Gastroesophageal sphincter (tissue), 4 donors: ENCODE measurements at regions not wholly inside any gene's neighbourhood (a gene's known extent, or its start where the extent isn't known, plus 50 kb on each side); places are given as distances from the start of the nearest gene placed in this dataset.

ENCODE experiments used
- ATAC-seq: fragments of 150-250 bp; one replicate; pipeline ENCODE4 v1.9.1; 2016; ENCODE audit warnings: mild to moderate bottlenecking, moderate library complexity
- H3K27ac ChIP-seq, 4 donors: fragments of 200-600 bp; sonication (generic) in 3 of 4; 1 replicate in 3 of 4; 2 replicates in 1 of 4; pipeline ENCODE4 v1.5.1; 2016 to 2019
- H3K27me3 ChIP-seq: fragments of 200-600 bp; sonication (generic); one replicate; pipeline ENCODE4 v1.5.1; 2019
- H3K36me3 ChIP-seq, 2 donors: fragments of 200-600 bp; sonication (generic); one replicate each; pipeline ENCODE4 v1.5.1; 2019; ENCODE audit warnings: control low read depth in 1 of 2
- H3K4me1 ChIP-seq, 3 donors: fragments of 200-600 bp; sonication (generic); 1 replicate in 2 of 3; 2 replicates in 1 of 3; pipeline ENCODE4 v1.5.1; 2016 to 2019; ENCODE audit warnings: control low read depth in 2 of 3
- H3K4me3 ChIP-seq, 2 donors: fragments of 200-600 bp; sonication (generic); one replicate each; pipeline ENCODE4 v1.5.1; 2019; ENCODE audit warnings: mild to moderate bottlenecking in 1 of 2, moderate library complexity in 1 of 2
- H3K9me3 ChIP-seq, 3 donors: fragments of 200-600 bp; sonication (generic); one replicate each; pipeline ENCODE4 v1.5.1; 2017 to 2019; ENCODE audit warnings: control low read depth in 2 of 3
- CTCF ChIP-seq, 4 experiments: fragments of 200-600 bp in 2 of 4; fragments of 450-650 bp in 2 of 4; sonication (generic) in 1 of 4; IDR thresholded peaks; one replicate each; pipeline ENCODE4 v1.5.1; 2017 to 2019; ENCODE audit warnings: antibody characterized with exemption in 4 of 4, mild to moderate bottlenecking in 2 of 4, moderate library complexity in 2 of 4
- EP300 ChIP-seq: sonication (generic); formaldehyde crosslinking; IDR thresholded peaks from one replicate; pipeline ENCODE4 v1.6.1; 2017; ENCODE audit warnings: antibody characterized with exemption, mild to moderate bottlenecking
- POLR2A ChIP-seq, 2 donors: fragments of 450-650 bp; IDR thresholded peaks; one replicate each; pipeline ENCODE4 v1.6.1; 2017; ENCODE audit warnings: antibody characterized with exemption in 2 of 2, mild to moderate bottlenecking in 2 of 2, moderate library complexity in 1 of 2
- POLR2AphosphoS5 ChIP-seq: sonication (generic); formaldehyde crosslinking; IDR thresholded peaks from one replicate; pipeline ENCODE4 v1.6.1; 2017; ENCODE audit warnings: antibody characterized with exemption
- WGBS, 2 donors: methylation state at CpG; one replicate each; pipeline ENCODE4 v1.1.5; 2018; ENCODE audit warnings: low coverage in 1 of 2; 5-methylcytosine and 5-hydroxymethylcytosine counted together

- H3K9me3 ChIP-seq, result no peaks in the 10 kb centered on the region
- no peaks in the 10 kb centered on the region for H3K27me3 ChIP-seq
- TF ChIP-seq CTCF (IDR thresholded peaks at IDR 0.05), result no peak
- no peak for TF ChIP-seq POLR2A (IDR thresholded peaks at IDR 0.05)
- no peak for TF ChIP-seq POLR2AphosphoS5
- TF ChIP-seq EP300, result no peak
- ATAC-seq, result no peak
- 41% methylated on average over 1 of the region's 1 CpG; no CpG with 5 or more reads in 1 of the 2 donors for WGBS, 2 donors
- H3K4me1 ChIP-seq, result peaks cover 9 to 38% (median 16%) of the 10 kb centered on the region in 3 donors
- no peaks in the 10 kb centered on the region for H3K36me3 ChIP-seq
- H3K4me3 ChIP-seq, result no peak overlapping the region
- peak overlapping the region in 1 of 4 donors; percentile 81 for H3K27ac ChIP-seq
Measured at GRCh38 chr20:48285656-48286055, 500.4 kb upstream of the SULF2 start.

GRCh38 chr20:48284837-48285236, 499.6 kb upstream of the SULF2 start:
- peaks cover 9 to 38% (median 16%) of the 10 kb centered on the region in 3 donors for H3K4me1 ChIP-seq
- no peak overlapping the region for H3K27ac ChIP-seq

DNA sequence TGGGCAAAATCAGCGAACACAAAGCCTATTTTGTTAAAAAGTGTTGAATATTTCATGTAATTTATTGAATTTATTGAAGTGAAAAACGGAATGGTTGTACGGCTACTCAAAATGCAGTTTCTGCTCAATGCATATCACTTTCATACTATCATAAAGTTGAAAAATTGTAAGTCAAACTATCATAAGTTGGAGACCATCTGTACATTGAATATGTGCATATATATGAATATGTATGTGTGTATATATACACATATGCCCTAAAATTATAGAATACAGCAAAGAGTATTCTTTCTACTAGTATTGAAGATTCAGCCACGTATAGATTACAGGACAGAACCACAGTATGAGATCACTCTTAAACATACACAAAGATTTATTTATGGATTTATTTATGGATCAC, 499.0 kb upstream of the SULF2 start:
- Histone ChIP-seq H3K27me3 (no peaks in the 10 kb centered on the region), H3K4me1 (peaks cover 9 to 36% (median 16%) of the 10 kb centered on the region in 3 donors), H3K9me3 (no peaks in the 10 kb centered on the region), H3K36me3 (no peaks in the 10 kb centered on the region), H3K4me3 (no peak overlapping the region), H3K27ac (no peak overlapping the region)
- WGBS, 2 donors, result 80 to 88% methylated on average over 4 of the region's 4 CpGs
- ATAC-seq, result no peak
- TF ChIP-seq CTCF (IDR thresholded peaks at IDR 0.05) (no peak), POLR2AphosphoS5 (no peak), EP300 (no peak), POLR2A (IDR thresholded peaks at IDR 0.05) (no peak)

More at GRCh38 chr20:48284837-48285236, 499.6 kb upstream of the SULF2 start:
- Histone ChIP-seq H3K36me3 (no peaks in the 10 kb centered on the region), H3K9me3 (no peaks in the 10 kb centered on the region), H3K27me3 (no peaks in the 10 kb centered on the region), H3K4me3 (no peak overlapping the region)
- no peak for TF ChIP-seq EP300
- TF ChIP-seq CTCF (IDR thresholded peaks at IDR 0.05), result no peak
- TF ChIP-seq POLR2AphosphoS5, result no peak
- TF ChIP-seq POLR2A (IDR thresholded peaks at IDR 0.05), result no peak
- 86 to 100% methylated on average over 1 of the region's 2 CpGs for WGBS, 2 donors
- ATAC-seq, result no peak

- H3K27ac ChIP-seq, result peak overlapping the region in 1 of 4 donors; percentile 11
- H3K4me3 ChIP-seq, result no peak overlapping the region
- no peaks in the 10 kb centered on the region for H3K36me3 ChIP-seq
- H3K27me3 ChIP-seq, result no peaks in the 10 kb centered on the region
- WGBS, 2 donors, result 54 to 70% methylated on average over 2 to 8 of the region's 13 CpGs
- ATAC-seq, result peak; percentile 60
- no peaks in the 10 kb centered on the region for H3K9me3 ChIP-seq
- peaks cover 9 to 29% (median 13%) of the 10 kb centered on the region in 3 donors for H3K4me1 ChIP-seq
- no peak for TF ChIP-seq EP300
- TF ChIP-seq POLR2AphosphoS5, result peak; percentile 12
Measured at GRCh38 chr20:48283470-48284110, 498.3 kb upstream of the SULF2 start.

- WGBS, 2 donors, result 100% methylated on average over 1 of the region's 4 CpGs; no CpG with 5 or more reads in 1 of the 2 donors
- TF ChIP-seq EP300, result no peak
- no peak for TF ChIP-seq CTCF (IDR thresholded peaks at IDR 0.05)
- TF ChIP-seq POLR2A (IDR thresholded peaks at IDR 0.05), result no peak
- no peak for TF ChIP-seq POLR2AphosphoS5
- H3K27me3 ChIP-seq, result no peaks in the 10 kb centered on the region
- H3K4me1 ChIP-seq, result peaks cover 9 to 27% (median 13%) of the 10 kb centered on the region in 3 donors
- ATAC-seq, result no peak
- no peak overlapping the region for H3K4me3 ChIP-seq
- no peaks in the 10 kb centered on the region for H3K36me3 ChIP-seq
- no peak overlapping the region for H3K27ac ChIP-seq
- no peaks in the 10 kb centered on the region for H3K9me3 ChIP-seq
Measured at GRCh38 chr20:48282591-48283228, 497.4 kb upstream of the SULF2 start.
